HG02571 (cell line): ENCODE measurements at regions not wholly inside any gene's neighbourhood (a gene's known extent, or its start where the extent isn't known, plus 50 kb on each side); places are given as distances from the start of the nearest gene placed in this dataset.
"Not testable (repeated sequence)": the region's sequence is repeated elsewhere in the genome, so short reads cannot be mapped to it uniquely, and the experiment has no call there.

Experiments used
- ATAC-seq: cut with Tn5 transposase; IDR thresholded peaks from one replicate; pipeline ENCODE4 v1.9.1; 2021; ENCODE audit warnings: mild to moderate bottlenecking, moderate library complexity; ENCODE audit not compliant: unreplicated experiment

DNA sequence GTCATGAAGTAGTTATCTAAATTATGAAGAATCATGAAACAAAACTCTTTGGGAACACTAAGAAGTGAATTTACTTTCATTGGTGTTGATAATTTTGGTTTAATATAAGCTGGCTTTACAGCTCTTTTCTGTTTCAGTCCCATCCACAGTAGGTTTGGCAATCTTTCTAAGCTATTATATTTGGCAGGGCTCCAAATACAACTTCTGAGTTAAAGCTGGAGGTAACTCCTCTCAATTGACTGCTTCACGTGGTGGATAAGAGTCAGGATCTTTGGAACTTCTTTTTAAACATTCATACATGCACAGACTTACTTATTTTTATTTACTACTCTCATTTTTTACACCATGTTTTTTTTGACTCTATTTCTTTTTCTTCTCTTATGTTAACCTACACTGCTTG lies 106.5 kb upstream of the EPHA3 start:
- ATAC-seq, result no peak

- ATAC-seq, result no peak
Measured at GRCh38 chr3:89002191-89002590, 105.2 kb upstream of the EPHA3 start.

DNA sequence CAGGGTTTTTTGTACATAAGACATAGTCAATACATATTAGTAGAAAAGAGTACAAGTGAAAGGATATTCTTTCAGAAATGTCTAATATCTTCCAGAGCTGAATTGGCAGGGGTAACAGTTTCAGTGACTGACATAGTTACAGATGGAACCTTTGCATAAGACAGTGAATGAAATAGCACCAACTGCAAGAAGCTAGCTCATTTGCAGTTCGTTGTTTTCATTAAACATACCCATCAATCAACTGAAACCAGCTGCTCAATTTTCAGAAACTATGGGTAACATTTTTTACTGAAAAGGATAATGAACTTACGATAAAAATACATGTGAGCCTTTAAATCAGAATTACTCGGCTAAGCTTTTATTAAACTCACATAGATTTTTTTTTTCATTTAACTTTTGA lies 93.9 kb upstream of the EPHA3 start:
- ATAC-seq, result no peak

GRCh38 chr3:89017531-89017930 lies 89.9 kb upstream of the EPHA3 start:
- ATAC-seq, result no peak

GRCh38 chr3:89025185-89025584 lies 82.2 kb upstream of the EPHA3 start:
- ATAC-seq, result no peak

- no peak for ATAC-seq
Measured at GRCh38 chr3:89032346-89033013, 74.9 kb upstream of the EPHA3 start.

DNA sequence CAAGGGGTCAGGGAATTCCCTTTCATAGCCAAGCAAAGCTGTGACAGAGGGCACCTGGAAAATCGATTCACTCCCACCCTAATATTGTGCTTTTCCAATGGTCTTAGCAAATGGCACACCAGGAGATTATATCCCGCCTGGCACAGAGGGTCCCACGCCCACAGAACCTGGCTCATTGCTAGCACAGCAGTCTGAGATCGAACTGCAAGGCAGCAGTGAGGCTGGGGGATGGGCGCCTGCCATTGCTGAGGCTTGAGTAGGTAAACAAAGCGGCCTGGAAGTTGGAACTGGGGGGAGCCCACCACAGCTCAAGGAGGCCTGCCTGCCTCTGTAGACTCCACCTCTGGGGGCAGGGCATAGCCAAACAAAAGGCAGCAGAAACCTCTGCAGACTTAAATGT lies 72.7 kb upstream of the EPHA3 start:
- ATAC-seq, result not testable (repeated sequence)

DNA sequence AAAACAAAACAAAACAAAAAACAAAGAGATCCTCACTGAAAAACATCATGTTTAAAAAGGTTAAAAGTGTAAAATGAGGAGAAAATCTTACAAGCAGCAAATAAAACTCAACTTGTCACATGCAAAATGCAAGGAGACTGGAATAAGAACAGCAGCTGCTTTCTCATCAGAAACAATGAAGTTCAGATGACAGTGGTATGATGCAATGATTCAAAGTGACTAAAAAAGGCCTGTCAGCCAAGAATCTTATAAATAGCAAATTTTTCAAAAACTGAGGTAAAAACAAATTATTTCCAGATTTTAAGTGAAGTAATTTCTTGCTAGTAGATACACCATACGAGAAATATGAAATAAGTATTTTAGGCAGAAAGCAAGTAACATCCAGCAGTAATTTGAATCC lies 68.6 kb upstream of the EPHA3 start:
- ATAC-seq, result no peak

GRCh38 chr3:89042236-89042835 lies 65.1 kb upstream of the EPHA3 start:
- ATAC-seq, result no peak

- ATAC-seq, result no peak
Measured at GRCh38 chr3:89043406-89043932, 64.0 kb upstream of the EPHA3 start.

GRCh38 chr3:89046661-89047060 lies 60.8 kb upstream of the EPHA3 start:
- ATAC-seq, result no peak

DNA sequence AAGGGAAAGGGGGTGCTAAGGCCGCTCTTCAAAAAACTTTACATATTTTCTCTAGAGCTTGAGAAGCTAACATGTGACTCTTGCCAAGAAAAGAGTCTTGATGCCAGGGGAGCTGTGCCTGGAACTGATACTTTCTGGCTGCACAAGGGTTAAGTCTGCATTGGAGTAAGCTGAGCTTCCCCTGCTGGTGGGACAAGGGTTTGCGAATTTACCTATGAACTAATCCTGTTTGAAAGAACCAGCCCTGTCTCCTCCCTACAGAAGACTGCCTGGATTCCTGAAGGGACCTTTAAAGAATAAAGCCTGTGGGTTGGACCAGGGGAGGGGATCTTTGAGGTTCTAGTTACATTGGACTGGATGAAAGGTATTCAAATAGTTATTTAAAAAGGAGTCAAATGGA lies 58.3 kb upstream of the EPHA3 start:
- no peak for ATAC-seq

DNA sequence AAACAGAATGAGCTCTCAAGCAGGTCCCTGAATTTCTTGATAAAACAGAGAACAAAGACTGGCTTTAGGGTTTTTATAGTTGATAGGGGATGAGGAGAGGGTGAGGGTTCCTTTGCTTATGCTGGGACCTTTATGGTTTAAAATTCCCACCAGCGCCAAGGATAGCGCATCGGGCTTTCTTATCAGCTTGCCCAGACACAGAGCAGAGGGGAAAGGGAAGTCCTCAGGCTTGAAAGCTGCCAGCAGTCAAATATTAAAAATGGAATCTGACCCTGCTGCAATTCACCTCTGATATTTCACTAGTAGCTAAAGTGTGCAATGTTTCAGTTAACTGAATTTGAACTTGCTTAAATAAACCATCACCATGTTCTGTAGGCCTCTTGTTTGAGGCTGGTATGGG lies 55.0 kb upstream of the EPHA3 start:
- no peak for ATAC-seq

DNA sequence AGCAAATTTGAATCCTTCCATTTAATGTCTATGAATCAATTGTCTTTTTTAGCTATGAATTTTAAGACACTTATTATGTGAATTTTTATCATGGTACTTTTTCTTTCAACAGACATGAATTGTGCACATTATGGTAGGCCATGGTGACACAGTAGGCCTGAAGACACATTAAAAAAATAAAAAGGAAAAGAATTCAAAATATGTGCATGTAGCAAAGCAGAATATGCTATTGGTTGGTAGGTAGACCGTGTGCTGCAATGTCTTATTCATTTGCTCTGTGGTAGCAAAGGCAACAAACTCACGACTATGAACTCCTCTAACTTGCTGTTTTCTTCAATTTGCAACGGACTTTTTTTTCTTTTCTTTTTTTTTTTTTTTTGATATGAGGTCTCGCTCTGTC lies 50.0 kb upstream of the EPHA3 start:
- no peak for ATAC-seq
